Body of pancreas (tissue), 4 donors: ENCODE measurements at regions not wholly inside any gene's neighbourhood (a gene's known extent, or its start where the extent isn't known, plus 50 kb on each side); places are given as distances from the start of the nearest gene placed in this dataset.
"Not testable (repeated sequence)": the region's sequence is repeated elsewhere in the genome, so short reads cannot be mapped to it uniquely, and the experiment has no call there.

Experiments used
- ATAC-seq: fragments of 150-250 bp; one replicate; pipeline ENCODE4 v1.9.1; 2016
- DNase-seq, 4 donors: peaks; one replicate each; pipeline ENCODE4 v3.0.0-alpha.2; 2019
- H3K27ac ChIP-seq, 4 donors: fragments of 200-600 bp; sonication (generic); 1 replicate in 3 of 4; 2 replicates in 1 of 4; pipeline versions ENCODE4 v1.5.1 to v1.6.1; 2016 to 2019; ENCODE audit warnings: mild to moderate bottlenecking in 1 of 4, mixed read lengths in 1 of 4, moderate library complexity in 1 of 4
- H3K27me3 ChIP-seq, 2 donors: fragments of 200-600 bp; sonication (generic); one replicate each; pipeline ENCODE4 v1.6.0; 2016; ENCODE audit warnings: mild to moderate bottlenecking in 1 of 2
- H3K36me3 ChIP-seq, 2 donors: fragments of 200-600 bp; sonication (generic); replicated peaks in 1 of 2; 2 replicates each; pipeline ENCODE4 v1.5.1; 2016; ENCODE audit warnings: low read depth in 2 of 2; ENCODE audit not compliant: insufficient read depth in 1 of 2
- H3K4me1 ChIP-seq: fragments of 200-600 bp; sonication (generic); one replicate; pipeline ENCODE4 v1.6.0; 2016
- H3K4me3 ChIP-seq, 2 donors: fragments of 200-600 bp; sonication (generic); 1 replicate in 1 of 2; 2 replicates in 1 of 2; pipeline ENCODE4 v1.5.1; 2016 to 2019
- H3K9me3 ChIP-seq, 3 donors: fragments of 200-600 bp; sonication (generic); 1 replicate in 2 of 3; 2 replicates in 1 of 3; pipeline ENCODE4 v1.5.1; 2016
- POLR2A ChIP-seq, 3 donors: fragments of 450-650 bp; IDR thresholded peaks; one replicate each; pipeline ENCODE4 v1.6.1; 2016; ENCODE audit warnings: antibody characterized with exemption in 3 of 3, mild to moderate bottlenecking in 2 of 3
- WGBS, 2 donors: methylation state at CpG; one replicate each; pipeline ENCODE4 v1.1.5; 2017; 5-methylcytosine and 5-hydroxymethylcytosine counted together
- intact Hi-C: fragments of 100-400 bp; cut with DNase I; formaldehyde crosslinking; loops from one replicate; pipeline ENCODE4 v1.15.1; 2023
- TF ChIP-seq, protein P1 (sequence below), 7 experiments: fragments of 450-650 bp in 4 of 7; fragments of 200-600 bp in 3 of 7; sonication (generic) in 3 of 7; IDR thresholded peaks; one replicate each; pipeline ENCODE4 v1.5.1; 2016 to 2019; ENCODE audit warnings: antibody characterized with exemption in 7 of 7

DNA sequence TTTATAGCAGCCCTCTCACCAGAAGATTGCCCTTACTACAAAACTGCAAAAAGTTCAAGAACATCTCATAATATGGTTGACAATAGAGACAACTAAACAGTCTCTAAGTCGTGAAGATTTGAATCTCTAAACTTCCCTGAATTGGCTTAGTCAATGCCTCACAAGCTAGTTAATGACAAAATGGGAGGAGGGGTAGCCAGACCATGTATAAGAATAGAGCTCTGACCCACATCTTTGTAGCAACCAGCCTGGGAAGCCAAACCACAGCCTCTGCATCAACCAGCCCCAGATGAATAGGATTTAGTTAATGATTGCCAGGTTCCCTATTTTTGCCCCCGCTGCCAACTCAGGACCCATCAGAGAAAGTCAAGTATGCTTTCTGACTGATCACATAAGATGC, 1265.9 kb upstream of the PCDH10 start:
- 27 to 49% methylated on average over 2 of the region's 2 CpGs for WGBS, 2 donors
- H3K9me3 ChIP-seq, ATAC-seq, intact Hi-C loops, H3K4me1 ChIP-seq, H3K4me3 ChIP-seq, H3K27ac ChIP-seq, H3K36me3 ChIP-seq, H3K27me3 ChIP-seq, DNase-seq: not testable (repeated sequence)

DNA sequence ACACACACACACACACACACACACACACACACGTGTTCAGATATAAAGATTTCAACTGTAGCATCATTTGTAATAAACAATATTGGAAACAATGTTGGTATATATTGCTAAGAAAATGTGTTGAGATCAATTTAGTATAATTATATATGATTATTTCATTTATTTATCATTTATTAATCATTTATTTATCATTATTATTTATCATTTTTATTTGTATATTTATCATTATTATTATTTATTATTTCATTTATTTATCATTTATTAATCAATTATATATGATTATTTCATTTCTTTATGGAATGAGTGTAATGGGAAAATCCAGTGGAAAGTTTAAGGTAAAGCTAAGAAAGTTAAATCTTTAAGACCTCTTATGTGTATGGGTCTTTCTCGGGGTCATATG, 1223.4 kb upstream of the PCDH10 start:
- intact Hi-C loops, ATAC-seq, H3K4me1 ChIP-seq, H3K27me3 ChIP-seq, H3K9me3 ChIP-seq, H3K4me3 ChIP-seq, H3K36me3 ChIP-seq, H3K27ac ChIP-seq, DNase-seq: not testable (repeated sequence)
- WGBS, 2 donors, result 52 to 58% methylated on average over 2 of the region's 2 CpGs

DNA sequence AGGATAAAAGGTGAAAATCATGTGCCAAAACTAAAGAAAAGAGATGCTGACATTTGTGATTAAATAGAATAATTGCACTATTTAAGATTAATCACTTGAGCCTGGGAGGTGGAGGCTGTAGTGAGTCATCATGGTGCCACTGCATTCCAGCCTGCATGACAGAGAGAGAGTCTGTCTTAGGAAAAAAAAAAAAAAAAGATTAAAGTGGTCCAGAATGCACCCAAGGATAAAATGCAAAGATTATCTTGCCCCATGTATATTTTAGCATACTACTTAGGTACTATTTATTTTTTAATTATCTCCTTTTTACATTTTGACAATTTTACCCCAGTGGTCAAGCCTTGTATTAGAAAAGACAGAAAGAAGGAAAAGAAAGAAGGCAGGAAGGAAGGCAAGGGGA, 1181.4 kb upstream of the PCDH10 start:
- DNase-seq, H3K27ac ChIP-seq, H3K4me3 ChIP-seq, H3K4me1 ChIP-seq, H3K27me3 ChIP-seq, ATAC-seq, intact Hi-C loops, H3K9me3 ChIP-seq, H3K36me3 ChIP-seq: not testable (repeated sequence)

DNA sequence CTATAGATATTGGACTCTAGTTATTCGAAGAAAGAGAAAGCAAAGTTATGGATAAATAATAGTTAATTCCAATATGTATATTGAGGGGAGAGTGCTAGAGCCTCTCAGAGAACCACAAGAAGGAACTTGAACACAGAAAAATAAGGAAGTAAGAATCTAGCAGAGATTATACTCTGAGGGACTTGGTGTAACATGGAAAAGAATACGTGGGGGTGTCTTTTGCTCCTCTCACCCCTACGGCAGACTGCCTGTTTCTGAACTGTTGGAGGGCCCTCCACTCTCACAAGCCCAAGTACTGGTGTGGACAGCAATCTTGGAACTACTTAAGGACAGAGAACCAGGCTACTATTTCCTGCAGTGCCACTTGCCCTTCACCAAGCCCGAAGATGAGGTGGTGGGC, 1174.4 kb upstream of the PCDH10 start:
- intact Hi-C loops, result no loop called here
- Histone ChIP-seq H3K9me3 (no peaks in the 10 kb centered on the region), H3K27ac (no peak overlapping the region), H3K27me3 (no peaks in the 10 kb centered on the region), H3K4me1 (no peaks in the 10 kb centered on the region), H3K4me3 (no peak overlapping the region), H3K36me3 (no peaks in the 10 kb centered on the region)
- 56 to 57% methylated on average over 4 of the region's 4 CpGs for WGBS, 2 donors
- TF ChIP-seq POLR2A (IDR thresholded peaks at IDR 0.05), result no peak
- TF ChIP-seq, protein P1, sequence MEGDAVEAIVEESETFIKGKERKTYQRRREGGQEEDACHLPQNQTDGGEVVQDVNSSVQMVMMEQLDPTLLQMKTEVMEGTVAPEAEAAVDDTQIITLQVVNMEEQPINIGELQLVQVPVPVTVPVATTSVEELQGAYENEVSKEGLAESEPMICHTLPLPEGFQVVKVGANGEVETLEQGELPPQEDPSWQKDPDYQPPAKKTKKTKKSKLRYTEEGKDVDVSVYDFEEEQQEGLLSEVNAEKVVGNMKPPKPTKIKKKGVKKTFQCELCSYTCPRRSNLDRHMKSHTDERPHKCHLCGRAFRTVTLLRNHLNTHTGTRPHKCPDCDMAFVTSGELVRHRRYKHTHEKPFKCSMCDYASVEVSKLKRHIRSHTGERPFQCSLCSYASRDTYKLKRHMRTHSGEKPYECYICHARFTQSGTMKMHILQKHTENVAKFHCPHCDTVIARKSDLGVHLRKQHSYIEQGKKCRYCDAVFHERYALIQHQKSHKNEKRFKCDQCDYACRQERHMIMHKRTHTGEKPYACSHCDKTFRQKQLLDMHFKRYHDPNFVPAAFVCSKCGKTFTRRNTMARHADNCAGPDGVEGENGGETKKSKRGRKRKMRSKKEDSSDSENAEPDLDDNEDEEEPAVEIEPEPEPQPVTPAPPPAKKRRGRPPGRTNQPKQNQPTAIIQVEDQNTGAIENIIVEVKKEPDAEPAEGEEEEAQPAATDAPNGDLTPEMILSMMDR (IDR thresholded peaks at IDR 0.05), result no peak
- DNase-seq (no peak), ATAC-seq (no peak)

DNA sequence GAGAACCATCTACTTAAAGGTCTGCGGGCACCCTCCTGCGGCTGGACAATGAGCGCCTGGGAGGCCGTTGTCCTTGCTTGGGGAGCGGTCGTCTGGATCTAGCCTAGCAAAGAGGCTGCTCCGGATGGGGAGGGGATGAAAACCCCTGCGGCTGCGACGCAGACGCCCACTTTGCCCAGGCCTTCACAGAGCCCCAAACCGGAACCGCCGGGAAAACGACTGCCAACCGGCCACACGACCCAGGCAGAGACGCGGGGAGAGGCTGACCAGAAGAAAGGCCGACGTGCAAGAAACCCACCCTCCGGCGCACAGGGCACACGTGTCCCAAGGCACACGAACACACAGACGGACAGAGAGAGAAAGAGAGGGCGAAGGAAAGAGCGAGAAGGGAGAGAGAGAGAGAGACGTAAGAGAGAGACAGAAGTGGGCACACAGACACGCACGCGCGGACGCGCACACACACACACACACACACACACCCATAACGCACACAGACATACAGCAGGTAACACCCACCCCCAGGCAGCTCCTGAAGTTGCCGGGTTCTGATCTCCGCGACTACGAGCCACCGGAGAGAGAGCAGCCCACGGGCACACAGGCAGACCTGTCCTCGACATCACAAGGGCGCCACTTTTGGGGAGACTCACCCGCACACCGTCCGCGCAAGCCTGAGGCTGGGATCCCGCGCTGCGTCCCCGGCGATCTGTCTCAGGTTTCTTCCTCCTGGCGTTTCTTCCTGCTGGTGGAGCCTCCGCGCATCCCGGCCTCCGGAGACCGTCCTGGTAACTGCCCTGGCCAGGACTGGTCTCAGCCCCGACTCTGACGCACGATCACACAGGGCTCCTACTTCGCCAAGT, 1173.6 kb upstream of the PCDH10 start:
- ATAC-seq, H3K36me3 ChIP-seq, H3K27me3 ChIP-seq, H3K4me3 ChIP-seq, intact Hi-C loops, H3K27ac ChIP-seq, H3K9me3 ChIP-seq, H3K4me1 ChIP-seq, DNase-seq: not testable (repeated sequence)
- WGBS, 2 donors, result 66 to 80% methylated on average over 43 to 50 of the region's 63 CpGs

DNA sequence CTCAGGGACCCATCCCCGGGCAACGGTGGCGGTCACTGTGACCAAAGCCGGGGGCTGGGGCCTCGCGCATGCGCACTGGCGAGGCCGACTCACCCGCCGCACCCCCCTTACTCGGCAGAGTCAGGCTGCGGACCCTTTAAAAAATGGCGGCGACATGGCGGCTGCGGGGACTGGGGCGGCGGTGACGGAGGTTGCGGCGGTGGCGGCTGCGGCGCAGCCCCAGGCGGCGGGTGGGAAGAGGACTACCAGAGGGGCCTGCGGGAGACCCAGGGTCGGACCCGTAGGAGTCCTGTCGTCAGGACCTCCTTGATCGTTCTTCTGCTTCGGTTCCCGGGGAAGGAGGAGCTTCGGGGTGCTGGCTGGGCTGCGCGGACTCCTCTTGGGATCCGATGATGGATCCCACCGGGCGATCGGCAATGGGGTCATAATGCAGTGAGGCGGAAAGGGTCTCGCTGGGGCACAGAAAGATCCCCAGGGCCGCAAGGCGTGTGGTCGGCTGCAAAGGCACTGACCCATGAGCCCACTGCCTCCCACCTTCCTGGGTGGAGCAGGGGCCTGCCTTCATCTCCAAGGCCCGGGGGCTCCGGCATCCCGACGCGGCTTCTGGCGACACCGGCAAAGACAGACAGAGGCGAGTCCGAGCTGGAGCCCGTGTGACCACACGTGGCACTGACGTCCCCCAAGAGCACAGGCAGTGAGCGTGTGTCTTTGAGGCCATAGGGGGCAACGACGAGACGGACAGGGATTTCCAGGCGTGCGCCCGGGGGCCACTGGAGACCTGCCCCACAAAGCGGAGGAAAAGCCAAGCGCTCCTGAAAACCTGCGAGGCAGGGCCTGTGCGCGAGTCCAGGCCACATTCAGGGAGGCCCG, 1172.7 kb upstream of the PCDH10 start:
- H3K27me3 ChIP-seq, ATAC-seq, H3K9me3 ChIP-seq, intact Hi-C loops, DNase-seq, H3K4me1 ChIP-seq, H3K4me3 ChIP-seq, H3K36me3 ChIP-seq, H3K27ac ChIP-seq: not testable (repeated sequence)
- 83 to 94% methylated on average over 53 to 65 of the region's 71 CpGs for WGBS, 2 donors

DNA sequence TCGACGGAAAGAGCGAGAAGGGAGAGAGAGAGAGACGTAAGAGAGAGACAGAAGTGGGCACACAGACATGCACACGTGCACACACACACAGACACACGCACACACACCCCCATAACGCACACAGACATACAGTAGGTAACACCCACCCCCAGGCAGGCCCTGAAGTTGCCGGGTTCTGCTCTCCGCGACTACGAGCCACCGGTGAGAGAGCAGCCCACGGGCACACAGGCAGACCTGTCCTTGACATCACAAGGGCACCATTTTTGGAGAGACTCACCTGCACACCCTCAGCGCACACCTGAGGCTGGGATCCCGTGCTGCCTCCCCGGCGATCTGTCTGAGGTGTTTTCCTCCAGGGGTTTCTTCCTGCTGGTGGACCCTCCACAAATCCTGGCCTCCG, 1171.0 kb upstream of the PCDH10 start:
- DNase-seq (no peak), ATAC-seq (no peak)
- Histone ChIP-seq H3K27ac (no peak overlapping the region), H3K4me1 (no peaks in the 10 kb centered on the region), H3K4me3 (no peak overlapping the region), H3K36me3 (no peaks in the 10 kb centered on the region), H3K27me3 (no peaks in the 10 kb centered on the region), H3K9me3 (no peaks in the 10 kb centered on the region)
- TF ChIP-seq POLR2A (IDR thresholded peaks at IDR 0.05), result no peak
- TF ChIP-seq, protein P1 (IDR thresholded peaks at IDR 0.05), result no peak
- 92 to 94% methylated on average over 15 to 17 of the region's 18 CpGs for WGBS, 2 donors
- intact Hi-C loops, result no loop called here
